NCI-H1092 treated with DMSO at 0.1 percent for 48 hours (cell line): ENCODE measurements at regions not wholly inside any gene's neighbourhood (a gene's known extent, or its start where the extent isn't known, plus 50 kb on each side); places are given as distances from the start of the nearest gene placed in this dataset.

Experiments used
- DNase-seq: peaks from one replicate; lab custom pipeline; 2025; lab: John Stamatoyannopoulos, UW

GRCh38 chr14:96931751-96932150 lies 134.6 kb downstream of the VRK1 start:
- no peak for DNase-seq

GRCh38 chr14:96934638-96935330 lies 137.6 kb downstream of the VRK1 start:
- no peak for DNase-seq

- no peak for DNase-seq
Observed at GRCh38 chr14:96938946-96939345, 141.8 kb downstream of the VRK1 start.

- DNase-seq: no peak
Observed at GRCh38 chr14:96940009-96940408, 142.8 kb downstream of the VRK1 start.

- DNase-seq: no peak
Observed at GRCh38 chr14:96944297-96944696, 147.1 kb downstream of the VRK1 start.

GRCh38 chr14:96945721-96946120 lies 148.5 kb downstream of the VRK1 start:
- DNase-seq: no peak

GRCh38 chr14:96949594-96949993 lies 152.4 kb downstream of the VRK1 start:
- DNase-seq: no peak

- DNase-seq: no peak
Observed at GRCh38 chr14:96951511-96951910, 154.3 kb downstream of the VRK1 start.

- no peak for DNase-seq
Observed at GRCh38 chr14:96953087-96953874, 156.1 kb downstream of the VRK1 start.

- DNase-seq: no peak
Observed at GRCh38 chr14:96953875-96954185, 156.6 kb downstream of the VRK1 start.

GRCh38 chr14:96956464-96957239 lies 159.5 kb downstream of the VRK1 start:
- DNase-seq: no peak

- no peak for DNase-seq
Observed at GRCh38 chr14:96958057-96958456, 160.9 kb downstream of the VRK1 start.

- DNase-seq: no peak
Observed at GRCh38 chr14:96959992-96960391, 162.8 kb downstream of the VRK1 start.

- DNase-seq: no peak
Observed at GRCh38 chr14:96960598-96961116, 163.5 kb downstream of the VRK1 start.

GRCh38 chr14:96961895-96962294 lies 164.7 kb downstream of the VRK1 start:
- DNase-seq: no peak

GRCh38 chr14:96962337-96962736 lies 165.2 kb downstream of the VRK1 start:
- no peak for DNase-seq

- DNase-seq: no peak
Observed at GRCh38 chr14:96964726-96965415, 167.7 kb downstream of the VRK1 start.

GRCh38 chr14:96965885-96966595 lies 168.9 kb downstream of the VRK1 start:
- DNase-seq: no peak

- DNase-seq: no peak
Observed at GRCh38 chr14:96975116-96975515, 177.9 kb downstream of the VRK1 start.

- DNase-seq: peak; percentile 46
Observed at GRCh38 chr14:96978525-96979272, 181.5 kb downstream of the VRK1 start.

GRCh38 chr14:96979611-96980074 lies 182.5 kb downstream of the VRK1 start:
- DNase-seq: no peak
